Esophagus mucosa (tissue), 1 donor: ENCODE measurements at regions not wholly inside any gene's neighbourhood (a gene's known extent, or its start where the extent isn't known, plus 50 kb on each side); places are given as distances from the start of the nearest gene placed in this dataset.
A peak's percentile ranks its signal among the peaks of the same experiment; 100 is the strongest.

Experiments used
- ATAC-seq: fragments of 200-7000 bp; cut with Tn5 transposase; one replicate; pipeline ENCODE4 v1.9.1; 2020
- donor health status: DM: yes; HTN: yes; CAD: no.

DNA sequence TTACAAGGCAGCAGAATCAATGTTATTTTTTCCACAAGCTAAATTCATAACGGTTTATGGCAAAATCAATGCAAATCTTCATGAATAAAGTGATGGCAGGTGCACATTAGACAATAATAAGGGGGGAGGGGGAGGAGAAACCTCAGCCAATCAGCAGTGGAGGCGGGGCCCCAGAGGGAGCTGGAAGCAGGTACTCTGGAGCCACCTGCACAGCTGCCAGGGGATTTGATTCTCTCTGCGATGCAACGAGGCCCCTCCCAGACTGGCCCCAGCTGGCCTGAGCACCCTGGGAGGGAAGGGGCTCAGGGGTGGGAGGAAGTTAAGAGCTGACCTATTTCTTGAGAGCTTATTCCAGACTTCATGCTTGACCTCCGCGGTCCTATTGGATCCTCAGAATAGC lies 127.8 kb upstream of the IGSF21 start:
- ATAC-seq = no peak

DNA sequence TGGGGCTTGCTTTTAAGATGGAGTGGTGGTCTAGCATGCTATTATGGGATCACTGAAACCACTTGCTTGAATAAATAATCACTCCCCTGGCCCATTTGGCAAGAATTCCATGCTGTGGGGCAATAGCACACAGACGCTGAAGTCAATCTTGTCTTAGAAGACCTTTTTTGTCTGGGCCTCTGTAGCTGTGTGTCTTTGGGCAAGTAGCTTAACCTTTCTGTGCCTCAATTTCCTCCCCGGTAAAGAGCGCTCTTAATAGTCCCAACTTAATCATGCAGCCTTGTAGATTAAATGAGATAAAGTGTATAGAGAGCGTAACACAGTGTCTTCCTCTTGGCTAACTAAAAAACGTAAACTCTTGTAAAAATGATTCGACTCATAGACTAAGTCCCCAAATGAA lies 125.4 kb upstream of the IGSF21 start:
- no peak for ATAC-seq

DNA sequence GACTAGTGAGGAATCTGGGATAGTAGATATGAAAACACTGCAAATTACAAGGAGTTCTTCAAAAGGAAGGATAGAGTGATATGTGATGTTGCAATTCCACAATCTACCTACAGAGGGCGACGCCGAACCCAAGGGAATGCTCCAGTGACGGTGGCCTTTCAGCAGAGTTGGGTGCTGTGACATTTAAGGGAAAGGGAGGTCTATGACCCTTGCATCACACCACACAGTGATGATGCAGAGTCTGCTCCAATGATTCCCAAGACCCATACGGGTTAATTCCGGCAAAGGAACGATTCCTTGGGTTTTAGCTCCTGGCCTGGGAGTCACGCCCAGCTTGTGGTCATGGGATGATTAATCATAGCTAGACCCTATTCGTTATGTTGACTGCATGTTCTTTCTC lies 123.0 kb upstream of the IGSF21 start:
- peak; percentile 36 for ATAC-seq

DNA sequence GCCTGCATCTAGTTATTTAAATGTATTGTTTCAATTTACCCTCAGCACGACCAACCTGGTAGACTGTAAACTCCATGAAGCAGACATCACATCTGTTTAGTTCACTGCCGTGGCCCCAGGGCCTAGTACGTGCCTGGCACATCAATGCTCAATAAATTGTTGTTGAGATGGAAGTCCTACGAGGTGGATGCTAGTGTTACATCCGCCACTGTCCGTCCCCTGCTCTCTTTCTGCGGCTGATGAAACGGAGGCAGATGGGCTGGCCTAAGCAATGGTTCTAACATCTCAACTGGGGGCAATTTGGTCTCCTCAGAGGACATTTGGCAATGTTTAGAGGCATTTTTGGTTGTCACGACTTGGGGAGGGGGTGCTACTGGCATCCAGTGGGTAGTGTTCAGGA lies 121.4 kb upstream of the IGSF21 start:
- no peak for ATAC-seq

DNA sequence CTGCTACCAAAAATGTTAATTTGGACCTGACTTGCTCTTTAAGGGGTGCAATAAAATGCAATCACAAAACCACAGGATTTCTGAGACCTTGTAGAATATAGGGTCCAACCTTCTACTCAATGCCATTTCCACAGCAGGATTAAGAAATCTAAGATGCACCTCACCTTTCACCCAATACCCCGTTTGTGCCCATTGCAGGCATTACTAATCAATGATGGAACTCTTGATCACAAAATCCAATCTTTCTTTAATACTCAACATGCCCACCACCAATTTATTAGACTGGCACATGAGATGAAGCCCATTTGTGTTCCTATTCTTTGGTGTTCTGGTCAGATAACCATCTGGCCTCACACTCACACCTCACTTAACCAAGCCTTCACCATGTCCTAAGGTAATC lies 117.2 kb upstream of the IGSF21 start:
- ATAC-seq = no peak

- no peak for ATAC-seq
These were observed 115.6 kb upstream of the IGSF21 start for GRCh38 chr1:17991996-17992395.

- no peak for ATAC-seq
These were observed 114.8 kb upstream of the IGSF21 start for GRCh38 chr1:17992800-17993199.

GRCh38 chr1:17994046-17994445 lies 113.6 kb upstream of the IGSF21 start:
- ATAC-seq = no peak

- ATAC-seq = no peak
These were observed 112.1 kb upstream of the IGSF21 start for GRCh38 chr1:17995480-17995879.

GRCh38 chr1:17998889-17999288 lies 108.7 kb upstream of the IGSF21 start:
- ATAC-seq = no peak

- no peak for ATAC-seq
These were observed 107.7 kb upstream of the IGSF21 start for GRCh38 chr1:17999884-18000283.

GRCh38 chr1:18001725-18002124 lies 105.9 kb upstream of the IGSF21 start:
- ATAC-seq = no peak

DNA sequence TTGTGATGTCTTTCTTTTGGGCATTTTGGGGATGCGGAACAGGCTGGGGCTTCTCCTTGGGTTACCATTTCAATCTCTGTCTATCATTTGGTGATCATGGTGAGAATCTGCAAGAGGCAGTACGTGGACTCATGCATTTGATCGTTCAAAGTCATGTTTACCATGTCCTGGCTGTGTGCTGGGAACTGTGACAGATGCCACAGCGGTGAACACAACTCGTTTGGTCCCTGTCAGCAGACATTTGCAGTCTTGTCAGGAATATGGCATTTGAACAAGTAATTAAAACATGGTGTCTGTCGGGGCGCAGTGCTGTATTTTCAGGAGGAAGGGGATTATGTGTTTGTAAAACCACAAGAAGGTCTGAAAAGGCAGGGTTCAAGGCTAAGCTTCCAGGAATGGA lies 103.3 kb upstream of the IGSF21 start:
- no peak for ATAC-seq

DNA sequence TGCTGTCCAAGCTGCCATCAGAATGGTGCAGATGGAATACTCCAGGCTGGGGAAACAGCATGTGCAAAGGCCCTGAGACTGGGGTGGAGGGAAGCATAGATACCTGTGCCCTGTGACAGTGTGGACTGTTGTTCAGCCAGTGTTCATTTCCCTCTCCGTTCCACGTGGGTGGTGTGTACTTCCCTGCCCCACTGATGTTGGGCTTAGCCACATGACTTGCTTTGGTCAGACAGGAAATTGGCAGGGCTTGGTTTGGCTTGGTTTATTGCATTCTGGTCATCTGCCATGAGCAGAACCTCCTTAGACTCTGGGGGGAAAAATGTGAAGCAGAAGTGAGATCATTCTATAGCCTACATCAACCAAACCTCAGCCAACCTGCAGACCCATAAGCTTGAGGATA lies 102.4 kb upstream of the IGSF21 start:
- no peak for ATAC-seq

- no peak for ATAC-seq
These were observed 100.1 kb upstream of the IGSF21 start for GRCh38 chr1:18007391-18008041.

DNA sequence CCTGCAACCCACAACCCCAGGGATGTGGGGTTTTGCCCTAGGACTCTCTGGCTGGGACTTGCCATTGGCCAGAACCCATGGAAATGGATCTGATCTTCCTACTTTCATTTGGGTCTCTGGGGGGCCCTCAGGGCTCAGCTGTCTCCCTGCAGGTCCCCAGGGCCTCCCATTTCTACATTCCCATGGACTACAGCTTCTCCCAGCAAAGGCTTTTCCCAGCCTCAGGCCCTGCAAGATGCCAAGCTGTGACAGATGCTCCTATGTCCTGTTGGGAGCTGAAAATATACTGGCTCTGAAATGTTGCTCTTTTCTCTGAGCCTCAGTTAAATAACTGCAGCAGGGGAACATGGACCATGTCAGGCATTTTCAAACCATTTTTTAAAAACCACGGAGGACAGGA lies 99.5 kb upstream of the IGSF21 start:
- no peak for ATAC-seq

DNA sequence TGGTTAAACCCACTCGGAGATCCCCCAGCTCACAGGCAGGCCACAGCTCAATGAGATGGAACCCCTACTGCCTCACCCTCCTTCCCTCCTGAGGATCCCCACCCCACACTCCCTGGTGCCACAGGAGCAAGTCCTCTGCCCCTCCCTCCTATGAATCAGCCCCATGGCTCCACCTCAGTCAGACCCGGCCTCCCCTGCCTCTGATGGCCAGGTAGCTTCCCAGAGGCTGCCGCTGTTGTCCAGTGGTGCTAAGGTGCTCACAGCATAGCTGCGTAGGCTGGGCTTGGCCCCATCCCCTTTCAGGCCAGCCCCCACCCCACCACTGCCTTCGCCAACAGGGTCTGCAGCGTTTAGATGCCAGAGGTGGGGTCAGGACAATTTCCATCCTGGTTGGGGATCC lies 98.5 kb upstream of the IGSF21 start:
- ATAC-seq = no peak

- no peak for ATAC-seq
These were observed 98.1 kb upstream of the IGSF21 start for GRCh38 chr1:18009478-18009961.

DNA sequence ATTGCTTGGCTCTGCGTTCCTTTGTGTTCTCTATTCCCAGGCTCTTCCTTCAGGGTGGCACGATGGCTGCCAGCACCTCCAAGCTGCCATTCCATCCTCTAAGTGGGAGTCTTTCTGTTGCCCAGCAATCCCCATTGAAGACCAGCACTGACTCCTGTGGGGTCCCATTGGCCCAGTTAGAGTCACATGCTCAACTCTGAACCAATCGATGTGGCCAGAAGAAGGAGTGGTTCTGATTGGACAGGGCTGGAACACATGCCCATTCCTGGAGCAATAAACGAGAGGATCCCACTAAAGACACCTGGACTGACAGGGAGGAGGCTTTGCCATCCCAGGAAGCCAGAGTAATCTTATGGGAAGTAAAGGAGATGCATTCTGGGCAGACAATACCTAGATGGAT lies 97.2 kb upstream of the IGSF21 start:
- no peak for ATAC-seq

GRCh38 chr1:18010945-18011344 lies 96.7 kb upstream of the IGSF21 start:
- no peak for ATAC-seq

- ATAC-seq = no peak
These were observed 95.9 kb upstream of the IGSF21 start for GRCh38 chr1:18011703-18012102.

- ATAC-seq = no peak
These were observed 94.9 kb upstream of the IGSF21 start for GRCh38 chr1:18012686-18013085.

DNA sequence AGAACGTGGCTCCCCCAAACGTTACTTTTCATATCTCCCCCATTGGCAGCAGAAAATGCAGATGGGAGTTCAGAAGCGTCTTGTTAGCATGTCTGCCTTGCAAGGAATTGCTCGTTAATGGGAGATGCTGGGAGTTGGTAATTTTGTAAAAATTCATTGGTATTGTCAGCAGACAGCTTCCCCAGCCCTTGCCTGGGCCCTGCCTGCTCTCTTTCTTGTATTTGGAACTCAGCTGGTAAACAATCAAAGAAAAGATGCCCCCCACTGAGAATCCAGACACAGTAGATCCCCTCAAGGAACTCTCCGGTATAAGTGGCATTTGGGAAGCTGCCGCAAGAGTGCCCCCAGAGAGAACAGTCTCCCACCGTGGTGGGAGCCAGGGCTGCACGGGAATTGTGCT lies 94.4 kb upstream of the IGSF21 start:
- ATAC-seq = no peak

GRCh38 chr1:18015719-18016118 lies 91.9 kb upstream of the IGSF21 start:
- no peak for ATAC-seq

- ATAC-seq = no peak
These were observed 89.2 kb upstream of the IGSF21 start for GRCh38 chr1:18018366-18018765.
